ENCODE measurements at regions not wholly inside any gene's neighbourhood (a gene's known extent, or its start where the extent isn't known, plus 50 kb on each side); places are given as distances from the start of the nearest gene placed in this dataset.

DNA sequence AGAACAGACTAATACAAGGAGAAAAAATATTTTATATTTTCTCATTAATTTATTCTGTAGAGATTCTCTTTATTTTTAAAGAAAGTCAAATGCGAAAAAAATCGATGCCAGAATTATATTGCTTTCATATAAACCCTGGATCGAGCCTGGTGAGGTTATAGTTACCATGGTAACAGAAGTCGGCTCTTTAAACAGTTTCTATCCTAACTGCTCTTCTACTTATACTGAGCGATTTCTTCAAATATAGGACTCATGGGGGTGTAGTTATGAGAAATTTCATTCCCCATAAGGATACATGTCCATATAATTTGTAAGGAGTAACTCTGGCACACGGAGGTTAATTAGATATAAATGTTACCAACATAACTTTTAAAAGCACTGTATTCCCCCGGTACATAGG lies 973.5 kb upstream of the NCAM2 start:
- DNase-seq (ENCODE audit: low read depth, low spot score): no peak
- H3K4me3 ChIP-seq (ENCODE audit: low read depth in 2 of 2, low read length in 2 of 2): no peak overlapping the region
- no peaks in the 10 kb centered on the region for H3K4me1 ChIP-seq (ENCODE audit: control insufficient read depth, insufficient read depth, low read length)
- no TSS peak for BruUV-seq (replicated peaks)
- TF ChIP-seq POLR2AphosphoS5 (IDR thresholded peaks at IDR 0.05; ENCODE audit: low read depth, low read length): no peak
- TF ChIP-seq, protein P1, sequence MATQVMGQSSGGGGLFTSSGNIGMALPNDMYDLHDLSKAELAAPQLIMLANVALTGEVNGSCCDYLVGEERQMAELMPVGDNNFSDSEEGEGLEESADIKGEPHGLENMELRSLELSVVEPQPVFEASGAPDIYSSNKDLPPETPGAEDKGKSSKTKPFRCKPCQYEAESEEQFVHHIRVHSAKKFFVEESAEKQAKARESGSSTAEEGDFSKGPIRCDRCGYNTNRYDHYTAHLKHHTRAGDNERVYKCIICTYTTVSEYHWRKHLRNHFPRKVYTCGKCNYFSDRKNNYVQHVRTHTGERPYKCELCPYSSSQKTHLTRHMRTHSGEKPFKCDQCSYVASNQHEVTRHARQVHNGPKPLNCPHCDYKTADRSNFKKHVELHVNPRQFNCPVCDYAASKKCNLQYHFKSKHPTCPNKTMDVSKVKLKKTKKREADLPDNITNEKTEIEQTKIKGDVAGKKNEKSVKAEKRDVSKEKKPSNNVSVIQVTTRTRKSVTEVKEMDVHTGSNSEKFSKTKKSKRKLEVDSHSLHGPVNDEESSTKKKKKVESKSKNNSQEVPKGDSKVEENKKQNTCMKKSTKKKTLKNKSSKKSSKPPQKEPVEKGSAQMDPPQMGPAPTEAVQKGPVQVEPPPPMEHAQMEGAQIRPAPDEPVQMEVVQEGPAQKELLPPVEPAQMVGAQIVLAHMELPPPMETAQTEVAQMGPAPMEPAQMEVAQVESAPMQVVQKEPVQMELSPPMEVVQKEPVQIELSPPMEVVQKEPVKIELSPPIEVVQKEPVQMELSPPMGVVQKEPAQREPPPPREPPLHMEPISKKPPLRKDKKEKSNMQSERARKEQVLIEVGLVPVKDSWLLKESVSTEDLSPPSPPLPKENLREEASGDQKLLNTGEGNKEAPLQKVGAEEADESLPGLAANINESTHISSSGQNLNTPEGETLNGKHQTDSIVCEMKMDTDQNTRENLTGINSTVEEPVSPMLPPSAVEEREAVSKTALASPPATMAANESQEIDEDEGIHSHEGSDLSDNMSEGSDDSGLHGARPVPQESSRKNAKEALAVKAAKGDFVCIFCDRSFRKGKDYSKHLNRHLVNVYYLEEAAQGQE (IDR thresholded peaks at IDR 0.05; ENCODE audit: insufficient read depth in 1 of 2, low read depth in 2 of 2, low read length in 1 of 2): no peak
- no peak for TF ChIP-seq SIN3A (IDR thresholded peaks at IDR 0.05; ENCODE audit: borderline replicate concordance, insufficient read depth, low read depth, low read length)
- TF ChIP-seq, protein P2, sequence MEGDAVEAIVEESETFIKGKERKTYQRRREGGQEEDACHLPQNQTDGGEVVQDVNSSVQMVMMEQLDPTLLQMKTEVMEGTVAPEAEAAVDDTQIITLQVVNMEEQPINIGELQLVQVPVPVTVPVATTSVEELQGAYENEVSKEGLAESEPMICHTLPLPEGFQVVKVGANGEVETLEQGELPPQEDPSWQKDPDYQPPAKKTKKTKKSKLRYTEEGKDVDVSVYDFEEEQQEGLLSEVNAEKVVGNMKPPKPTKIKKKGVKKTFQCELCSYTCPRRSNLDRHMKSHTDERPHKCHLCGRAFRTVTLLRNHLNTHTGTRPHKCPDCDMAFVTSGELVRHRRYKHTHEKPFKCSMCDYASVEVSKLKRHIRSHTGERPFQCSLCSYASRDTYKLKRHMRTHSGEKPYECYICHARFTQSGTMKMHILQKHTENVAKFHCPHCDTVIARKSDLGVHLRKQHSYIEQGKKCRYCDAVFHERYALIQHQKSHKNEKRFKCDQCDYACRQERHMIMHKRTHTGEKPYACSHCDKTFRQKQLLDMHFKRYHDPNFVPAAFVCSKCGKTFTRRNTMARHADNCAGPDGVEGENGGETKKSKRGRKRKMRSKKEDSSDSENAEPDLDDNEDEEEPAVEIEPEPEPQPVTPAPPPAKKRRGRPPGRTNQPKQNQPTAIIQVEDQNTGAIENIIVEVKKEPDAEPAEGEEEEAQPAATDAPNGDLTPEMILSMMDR (IDR thresholded peaks at IDR 0.05): no peak
- TF ChIP-seq TCF7L2 (IDR thresholded peaks at IDR 0.05; ENCODE audit: low read depth, low read length): no peak
- H3K27ac ChIP-seq (ENCODE audit: low read length): no peak overlapping the region
- CTCF ChIA-PET: no interaction called here
- in situ Hi-C loops (cut with HindIII; ENCODE audit: low pct_unique_long_range_greater_than_20kb, low sequenced_read_pairs) (no loop called here), intact Hi-C loops (cut with micrococcal nuclease; ENCODE audit: unreplicated experiment) (no loop called here)
- POLR2A ChIA-PET: no interaction called here
- H3K27me3 ChIP-seq (ENCODE audit: control insufficient read depth, insufficient read depth, low read length): no peaks in the 10 kb centered on the region
- H3K9me3 ChIP-seq (ENCODE audit: control insufficient read depth, insufficient read depth, low read depth, low read length): no peaks in the 10 kb centered on the region
- H3K36me3 ChIP-seq (ENCODE audit: control insufficient read depth, insufficient read depth, low read length): no peaks in the 10 kb centered on the region
- no peak for ATAC-seq

DNA sequence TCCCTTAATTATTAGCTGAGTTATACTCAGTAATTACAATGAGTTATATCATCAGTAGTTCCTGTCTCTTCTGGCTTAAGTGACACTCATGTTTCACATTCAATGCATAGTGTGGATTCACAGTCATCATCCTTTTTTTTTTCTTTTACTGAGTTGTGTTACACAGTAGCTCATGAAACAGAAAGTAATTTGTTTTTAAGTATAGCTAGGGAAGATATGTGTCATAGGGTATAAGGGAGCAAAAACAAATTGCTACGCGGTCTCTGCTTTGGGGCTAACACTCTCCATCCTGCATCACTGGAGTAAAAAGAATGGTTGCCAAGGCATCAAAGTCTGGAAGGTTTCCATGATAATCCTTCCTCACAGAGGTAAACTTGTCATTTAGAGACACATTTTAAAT lies 971.7 kb upstream of the NCAM2 start:
- Histone ChIP-seq H3K36me3 (ENCODE audit: control insufficient read depth, insufficient read depth, low read length) (no peaks in the 10 kb centered on the region), H3K4me3 (ENCODE audit: low read depth in 2 of 2, low read length in 2 of 2) (no peak overlapping the region), H3K27ac (ENCODE audit: low read length) (no peak overlapping the region), H3K27me3 (ENCODE audit: control insufficient read depth, insufficient read depth, low read length) (no peaks in the 10 kb centered on the region), H3K4me1 (ENCODE audit: control insufficient read depth, insufficient read depth, low read length) (no peaks in the 10 kb centered on the region), H3K9me3 (ENCODE audit: control insufficient read depth, insufficient read depth, low read depth, low read length) (no peaks in the 10 kb centered on the region)
- BruUV-seq (replicated peaks): no TSS peak
- DNase-seq (ENCODE audit: low read depth, low spot score) (no peak), ATAC-seq (no peak)
- in situ Hi-C loops (cut with HindIII; ENCODE audit: low pct_unique_long_range_greater_than_20kb, low sequenced_read_pairs) (no loop called here), intact Hi-C loops (cut with micrococcal nuclease; ENCODE audit: unreplicated experiment) (no loop called here)
- ChIA-PET POLR2A (no interaction called here), CTCF (no interaction called here)
- no peak for TF ChIP-seq SIN3A (IDR thresholded peaks at IDR 0.05; ENCODE audit: borderline replicate concordance, insufficient read depth, low read depth, low read length)
- no peak for TF ChIP-seq POLR2AphosphoS5 (IDR thresholded peaks at IDR 0.05; ENCODE audit: low read depth, low read length)
- no peak for TF ChIP-seq TCF7L2 (IDR thresholded peaks at IDR 0.05; ENCODE audit: low read depth, low read length)
- TF ChIP-seq, protein P1 (IDR thresholded peaks at IDR 0.05; ENCODE audit: insufficient read depth in 1 of 2, low read depth in 2 of 2, low read length in 1 of 2): no peak
- TF ChIP-seq, protein P2 (IDR thresholded peaks at IDR 0.05): no peak
